GM21447 (cell line): ENCODE measurements at regions not wholly inside any gene's neighbourhood (a gene's known extent, or its start where the extent isn't known, plus 50 kb on each side); places are given as distances from the start of the nearest gene placed in this dataset.

ENCODE experiments used
- ATAC-seq: cut with Tn5 transposase; IDR thresholded peaks from one replicate; pipeline ENCODE4 v1.9.1; 2021; ENCODE audit not compliant: unreplicated experiment

- ATAC-seq = no peak
Measured at GRCh38 chr15:70493376-70493775, 270.0 kb downstream of the UACA start.

- peak; percentile 47 for ATAC-seq
Measured at GRCh38 chr15:70492240-70493177, 270.8 kb downstream of the UACA start.

- no peak for ATAC-seq
Measured at GRCh38 chr15:70491641-70492040, 271.7 kb downstream of the UACA start.

GRCh38 chr15:70491201-70491621 is 272.1 kb downstream of the UACA start:
- ATAC-seq = no peak

DNA sequence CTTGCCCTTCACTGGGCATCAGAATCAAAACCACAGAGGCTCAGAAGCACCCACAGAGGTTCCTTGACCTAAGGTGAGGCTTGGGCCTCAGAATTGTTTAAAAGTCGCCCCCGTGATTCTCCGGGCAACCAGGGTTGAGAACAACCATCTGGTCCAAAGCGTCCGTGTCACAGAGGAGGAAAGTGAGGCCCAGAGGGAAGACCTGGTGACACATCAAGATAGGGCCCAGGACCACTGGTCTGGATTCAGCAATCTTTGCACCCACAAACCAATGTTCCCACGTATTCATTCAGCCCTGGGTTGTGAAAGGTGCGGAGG is 272.6 kb downstream of the UACA start:
- no peak for ATAC-seq

DNA sequence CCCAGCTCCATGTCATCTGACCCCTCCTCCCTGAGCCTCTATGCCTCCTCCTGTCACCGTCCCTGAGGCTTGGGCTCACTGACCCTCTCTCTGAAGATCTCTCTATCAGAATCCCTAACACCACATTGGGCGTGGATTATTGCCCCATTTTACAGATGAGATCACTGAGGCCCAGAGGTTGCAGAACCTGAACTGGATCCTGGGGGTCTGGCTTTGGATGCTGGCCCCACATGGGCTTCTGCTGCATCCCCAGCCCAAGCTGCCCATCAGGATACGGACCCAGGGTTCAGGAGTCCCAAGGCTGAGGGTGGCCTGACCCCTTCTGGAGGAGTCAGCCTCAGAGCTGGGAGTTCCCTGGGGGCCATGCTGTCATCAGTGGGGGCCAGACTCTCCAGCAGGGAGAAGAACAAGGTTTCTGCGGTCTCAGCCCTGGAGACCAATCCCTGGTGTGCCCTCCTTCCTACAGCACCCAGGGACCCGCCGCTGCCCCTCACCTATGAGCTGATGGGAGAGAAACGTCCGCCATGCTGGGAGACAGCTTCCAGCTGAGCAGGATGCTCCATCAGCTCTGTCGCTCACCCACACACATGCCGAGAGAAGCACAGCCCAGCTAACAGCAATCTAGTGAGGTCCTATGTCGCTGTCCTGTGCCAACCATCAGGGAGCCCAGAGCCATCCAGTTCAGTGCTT is 273.1 kb downstream of the UACA start:
- no peak for ATAC-seq

GRCh38 chr15:70488941-70489848 is 274.2 kb downstream of the UACA start:
- no peak for ATAC-seq

- no peak for ATAC-seq
Measured at GRCh38 chr15:70488002-70488605, 275.3 kb downstream of the UACA start.

- ATAC-seq = no peak
Measured at GRCh38 chr15:70487387-70487740, 276.0 kb downstream of the UACA start.

DNA sequence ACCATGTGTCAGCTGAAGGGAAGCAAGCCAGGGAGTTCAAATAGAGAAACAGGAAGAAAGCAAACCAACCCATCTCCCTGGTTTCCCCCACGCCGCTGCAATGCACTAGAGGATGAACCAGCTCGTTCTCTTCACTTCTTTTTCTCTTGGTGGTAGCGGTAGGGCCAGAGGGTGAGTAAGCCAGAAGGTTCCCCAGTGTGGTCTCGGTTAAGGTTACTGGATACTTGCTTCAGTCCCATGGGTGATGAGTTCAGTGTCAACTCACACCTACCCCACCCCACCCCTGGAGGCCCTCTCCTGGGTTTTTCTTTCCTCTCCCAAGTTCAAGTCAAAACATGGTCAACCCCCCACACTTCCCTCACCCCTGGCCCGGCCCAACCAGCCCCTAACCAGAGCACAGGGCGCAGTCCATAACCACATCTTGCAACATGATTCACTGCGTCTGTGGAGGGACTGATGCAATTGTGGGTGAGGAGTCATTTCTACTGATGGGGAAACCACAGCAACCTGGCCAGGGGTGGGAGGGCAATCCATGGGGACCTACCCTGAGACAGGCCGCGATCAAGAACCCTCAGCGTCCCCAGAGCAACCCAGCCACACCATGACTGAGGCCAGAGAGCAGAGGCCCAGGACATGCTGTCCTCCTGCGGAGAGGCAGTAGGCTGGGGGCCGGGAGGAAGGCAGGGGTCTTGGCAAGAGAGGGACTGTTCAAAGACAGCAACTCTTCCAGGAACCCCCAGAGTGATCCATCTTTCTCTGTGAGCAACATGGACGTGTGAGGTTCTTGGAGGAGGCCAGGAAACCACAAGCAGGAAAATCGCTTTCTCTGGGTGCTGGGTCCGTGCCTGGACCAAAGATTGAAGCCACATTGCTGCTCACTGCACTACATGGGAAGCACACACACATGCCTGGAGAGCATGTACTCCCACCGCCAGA is 276.6 kb downstream of the UACA start:
- peak; percentile 63 for ATAC-seq

GRCh38 chr15:70486012-70486411 is 277.3 kb downstream of the UACA start:
- no peak for ATAC-seq

GRCh38 chr15:70484993-70485392 is 278.4 kb downstream of the UACA start:
- no peak for ATAC-seq

GRCh38 chr15:70483513-70483912 is 279.8 kb downstream of the UACA start:
- no peak for ATAC-seq

- peak; percentile 40 for ATAC-seq
Measured at GRCh38 chr15:70480196-70480856, 283.0 kb downstream of the UACA start.

DNA sequence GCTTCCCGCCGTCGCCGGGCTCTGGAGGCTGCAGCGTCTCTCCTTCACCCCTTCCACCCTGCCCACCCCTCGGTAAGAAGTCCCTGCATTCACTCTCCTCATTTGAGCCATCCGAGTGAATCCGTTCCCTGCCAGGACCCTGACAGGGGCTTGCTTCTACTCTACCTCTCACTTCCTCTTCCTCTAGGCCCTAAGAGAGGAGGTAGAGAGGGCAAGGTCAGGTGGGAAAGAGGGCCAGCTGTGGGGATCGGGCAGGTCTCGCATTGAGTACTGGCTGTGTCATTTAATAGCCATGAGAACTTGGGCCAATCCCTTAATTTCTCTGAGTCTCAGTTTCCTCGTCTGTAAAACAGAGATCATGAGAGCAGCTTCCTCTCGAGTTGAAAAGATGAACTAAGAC is 283.6 kb downstream of the UACA start:
- ATAC-seq = no peak

DNA sequence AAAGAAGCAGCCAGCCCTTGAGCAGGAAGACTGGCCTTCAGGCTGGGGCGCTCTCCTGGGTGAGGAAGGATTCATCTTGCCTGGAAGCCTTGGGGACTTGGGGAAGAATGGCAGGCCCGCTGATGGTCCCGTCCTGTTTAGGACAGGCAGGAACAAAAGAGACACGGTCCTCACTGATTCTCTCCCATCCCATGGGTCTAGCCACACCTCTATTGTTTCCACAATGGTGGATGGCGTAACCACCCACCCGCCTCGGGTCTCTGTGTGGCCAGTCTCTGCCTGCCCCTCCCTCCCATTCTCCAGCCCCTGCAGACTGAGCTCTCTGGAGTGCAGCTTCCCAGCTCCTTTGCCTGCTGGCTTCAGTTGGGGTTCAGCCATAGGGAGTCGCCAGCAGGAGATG is 284.3 kb downstream of the UACA start:
- ATAC-seq = no peak

GRCh38 chr15:70478251-70478990 is 284.9 kb downstream of the UACA start:
- no peak for ATAC-seq

DNA sequence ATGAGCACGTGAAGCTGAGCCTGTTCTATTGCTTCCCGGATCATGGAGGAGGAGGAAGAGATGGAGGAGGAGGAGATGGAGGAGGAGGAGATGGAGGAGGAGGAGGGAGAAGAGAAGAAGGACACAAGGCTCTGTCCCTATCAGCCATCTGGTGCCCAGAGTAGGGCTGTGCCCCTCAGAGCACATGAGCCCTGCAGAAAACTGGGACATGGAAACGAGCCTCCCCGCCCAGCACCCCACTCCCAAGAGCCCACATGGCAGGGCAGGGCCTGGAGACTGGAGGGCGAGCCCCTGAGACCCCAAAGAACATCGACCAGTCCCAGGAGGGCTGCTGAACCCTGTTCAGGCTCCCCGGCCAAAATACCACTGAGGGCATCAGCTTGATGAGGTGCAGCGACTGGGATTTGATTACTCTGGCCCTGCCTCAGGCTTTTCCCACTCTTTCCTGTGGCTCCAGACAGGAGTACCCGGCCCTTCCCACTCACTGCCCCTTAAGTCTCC is 285.6 kb downstream of the UACA start:
- no peak for ATAC-seq

DNA sequence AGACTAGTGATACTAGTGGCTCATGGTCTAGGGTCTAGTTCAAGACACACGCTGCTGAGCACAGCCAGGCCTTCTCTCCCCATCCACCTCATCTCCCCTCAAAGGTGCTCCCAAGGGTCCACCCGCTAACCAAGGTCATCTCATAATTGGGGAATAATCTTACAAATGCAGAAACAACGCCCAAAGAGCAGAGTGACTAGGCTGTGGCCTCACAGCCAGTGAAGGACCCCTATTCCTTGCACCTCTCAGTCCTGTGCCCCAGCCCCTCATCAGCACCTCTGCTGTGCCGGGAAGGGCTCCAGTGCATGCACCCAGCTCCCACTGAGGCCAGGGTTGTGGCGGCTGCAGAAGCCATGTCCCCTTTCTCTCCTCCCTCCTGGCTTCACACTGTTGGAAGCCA is 286.9 kb downstream of the UACA start:
- ATAC-seq = no peak
